ENCODE measurements at regions not wholly inside any gene's neighbourhood (a gene's known extent, or its start where the extent isn't known, plus 50 kb on each side); places are given as distances from the start of the nearest gene placed in this dataset.
"Not testable (repeated sequence)": the region's sequence is repeated elsewhere in the genome, so short reads cannot be mapped to it uniquely, and the experiment has no call there.

GRCh38 chr14:105586144-105586872 lies 59.9 kb downstream of the TMEM121 start:
- dilution Hi-C loops (cut with MboI; ENCODE audit: extremely low pct_ligation_motif_present, low sequenced_read_pairs); H2AFZ ChIP-seq (ENCODE audit: low read depth, low read length); H3K27ac ChIP-seq (ENCODE audit: insufficient read depth, low read depth, low read length); H3K27me3 ChIP-seq (ENCODE audit: control insufficient read depth in 2 of 2, insufficient read depth in 2 of 2, low read length in 2 of 2); POLR2A ChIA-PET; H3K9me3 ChIP-seq (replicated peaks; ENCODE audit: control insufficient read depth, insufficient read depth, low read length); H3K79me2 ChIP-seq (ENCODE audit: control insufficient read depth, insufficient read depth, low read length); H3K4me1 ChIP-seq (ENCODE audit: control insufficient read depth, extremely low read depth, insufficient read depth, low read length); FAIRE-seq; DNase-seq (ENCODE audit: low read depth, low spot score); H3K36me3 ChIP-seq (ENCODE audit: control insufficient read depth in 2 of 2, extremely low read depth in 1 of 2, insufficient read depth in 2 of 2, low read length in 2 of 2); BruUV-seq (replicated peaks); CTCF ChIA-PET; intact Hi-C loops (cut with micrococcal nuclease); H3K4me3 ChIP-seq (replicated peaks in 1 of 3; ENCODE audit: insufficient read depth in 1 of 3, low read depth in 1 of 3, low read length in 3 of 3); H3K4me2 ChIP-seq (ENCODE audit: insufficient read depth, low read length); H4K20me1 ChIP-seq (replicated peaks; ENCODE audit: control insufficient read depth, extremely low read depth, insufficient read depth, low read length); H3K9ac ChIP-seq (replicated peaks; ENCODE audit: extremely low read depth, insufficient read depth, low read length); H3K9me1 ChIP-seq (replicated peaks; ENCODE audit: control insufficient read depth, extremely low read depth, insufficient read depth, low read length): not testable (repeated sequence)

DNA sequence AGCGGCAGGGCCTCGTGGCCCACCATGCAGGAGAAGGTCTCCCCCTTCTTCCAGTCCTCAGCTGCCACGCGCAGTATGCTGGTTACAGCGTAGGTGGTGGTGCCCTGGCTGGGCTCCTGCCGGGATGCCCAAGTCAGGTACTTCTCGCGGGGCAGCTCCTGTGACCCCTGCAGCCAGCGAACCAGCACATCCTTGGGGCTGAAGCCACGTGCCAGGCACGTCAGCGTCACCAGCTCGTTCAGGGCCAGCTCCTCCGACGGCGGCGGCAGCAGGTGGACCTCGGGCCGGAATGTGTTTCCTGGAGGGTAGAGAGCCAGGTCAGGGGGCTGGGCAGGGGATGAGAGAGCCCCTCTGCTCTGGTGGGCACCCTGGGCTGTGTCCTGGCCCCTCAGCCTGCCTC lies 60.7 kb downstream of the TMEM121 start:
- dilution Hi-C loops (cut with MboI; ENCODE audit: extremely low pct_ligation_motif_present, low sequenced_read_pairs); POLR2A ChIA-PET; H3K27me3 ChIP-seq (ENCODE audit: control insufficient read depth in 2 of 2, insufficient read depth in 2 of 2, low read length in 2 of 2); BruUV-seq (replicated peaks); DNase-seq (ENCODE audit: low read depth, low spot score); H4K20me1 ChIP-seq (replicated peaks; ENCODE audit: control insufficient read depth, extremely low read depth, insufficient read depth, low read length); H3K79me2 ChIP-seq (ENCODE audit: control insufficient read depth, insufficient read depth, low read length); CTCF ChIA-PET; intact Hi-C loops (cut with micrococcal nuclease); H3K9me3 ChIP-seq (replicated peaks; ENCODE audit: control insufficient read depth, insufficient read depth, low read length); H2AFZ ChIP-seq (ENCODE audit: low read depth, low read length); H3K36me3 ChIP-seq (ENCODE audit: control insufficient read depth in 2 of 2, extremely low read depth in 1 of 2, insufficient read depth in 2 of 2, low read length in 2 of 2); H3K9ac ChIP-seq (replicated peaks; ENCODE audit: extremely low read depth, insufficient read depth, low read length); H3K27ac ChIP-seq (ENCODE audit: insufficient read depth, low read depth, low read length); FAIRE-seq; H3K9me1 ChIP-seq (replicated peaks; ENCODE audit: control insufficient read depth, extremely low read depth, insufficient read depth, low read length); H3K4me2 ChIP-seq (ENCODE audit: insufficient read depth, low read length); H3K4me1 ChIP-seq (ENCODE audit: control insufficient read depth, extremely low read depth, insufficient read depth, low read length); H3K4me3 ChIP-seq (replicated peaks in 1 of 3; ENCODE audit: insufficient read depth in 1 of 3, low read depth in 1 of 3, low read length in 3 of 3): not testable (repeated sequence)

DNA sequence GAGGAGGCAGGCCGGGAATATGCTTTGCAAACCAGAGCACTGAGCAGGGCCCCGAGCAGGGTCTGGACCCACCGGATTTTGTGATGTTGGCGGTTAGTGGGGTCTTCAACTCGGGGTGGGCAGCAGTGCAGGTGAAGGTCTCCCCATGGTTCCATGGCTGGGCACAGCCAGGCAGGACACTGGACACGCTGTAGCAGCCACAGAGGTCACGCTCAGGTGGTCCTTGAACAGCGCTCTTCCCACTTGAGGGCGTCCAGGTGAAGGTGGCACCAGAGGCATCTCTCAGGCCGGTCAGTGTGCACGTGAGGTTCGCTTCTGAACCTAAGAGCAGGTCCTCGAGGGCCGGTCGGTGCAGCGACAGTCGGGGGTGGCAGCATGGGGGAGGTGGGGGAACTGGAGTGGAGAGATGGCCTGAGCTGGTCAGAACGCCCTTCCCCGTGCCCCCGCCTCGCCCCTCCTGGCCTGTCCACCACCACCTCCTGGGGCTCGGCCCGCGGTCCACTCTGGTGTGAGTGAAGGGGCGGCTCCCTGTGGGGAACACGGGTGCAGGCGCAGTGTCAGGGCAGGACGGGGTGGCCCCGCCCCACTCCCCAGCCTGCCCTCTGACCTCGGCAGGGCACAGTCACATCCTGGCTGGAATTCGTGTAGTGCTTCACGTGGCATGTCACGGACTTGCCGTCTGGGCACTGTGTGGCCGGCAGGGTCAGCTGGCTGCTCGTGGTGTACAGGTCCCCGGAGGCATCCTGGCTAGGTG lies 61.3 kb downstream of the TMEM121 start:
- DNase-seq (ENCODE audit: low read depth, low spot score); H3K9me1 ChIP-seq (replicated peaks; ENCODE audit: control insufficient read depth, extremely low read depth, insufficient read depth, low read length); dilution Hi-C loops (cut with MboI; ENCODE audit: extremely low pct_ligation_motif_present, low sequenced_read_pairs); H2AFZ ChIP-seq (ENCODE audit: low read depth, low read length); H3K27ac ChIP-seq (ENCODE audit: insufficient read depth, low read depth, low read length); FAIRE-seq; H3K79me2 ChIP-seq (ENCODE audit: control insufficient read depth, insufficient read depth, low read length); H3K4me2 ChIP-seq (ENCODE audit: insufficient read depth, low read length); H3K4me3 ChIP-seq (replicated peaks in 1 of 3; ENCODE audit: insufficient read depth in 1 of 3, low read depth in 1 of 3, low read length in 3 of 3); H3K9ac ChIP-seq (replicated peaks; ENCODE audit: extremely low read depth, insufficient read depth, low read length); H3K4me1 ChIP-seq (ENCODE audit: control insufficient read depth, extremely low read depth, insufficient read depth, low read length); H3K36me3 ChIP-seq (ENCODE audit: control insufficient read depth in 2 of 2, extremely low read depth in 1 of 2, insufficient read depth in 2 of 2, low read length in 2 of 2); BruUV-seq (replicated peaks); H3K9me3 ChIP-seq (replicated peaks; ENCODE audit: control insufficient read depth, insufficient read depth, low read length); CTCF ChIA-PET; intact Hi-C loops (cut with micrococcal nuclease); H4K20me1 ChIP-seq (replicated peaks; ENCODE audit: control insufficient read depth, extremely low read depth, insufficient read depth, low read length); POLR2A ChIA-PET; H3K27me3 ChIP-seq (ENCODE audit: control insufficient read depth in 2 of 2, insufficient read depth in 2 of 2, low read length in 2 of 2): not testable (repeated sequence)

Data from endothelial cell of umbilical vein (primary cell).